H1 (cell line): ENCODE measurements at regions not wholly inside any gene's neighbourhood (a gene's known extent, or its start where the extent isn't known, plus 50 kb on each side); places are given as distances from the start of the nearest gene placed in this dataset.

Experiments used
- CTCF ChIA-PET: fragments of 300-600 bp; sonication (Branson Sonifier 250); formaldehyde crosslinking; loops from one replicate; lab custom pipeline; 2021; ENCODE audit not compliant: partially characterized antibody; lab: Charles Lee
- POLR2A ChIA-PET: fragments of 300-600 bp; sonication (Branson Sonifier 250); formaldehyde crosslinking; loops from one replicate; lab custom pipeline; 2021; ENCODE audit warnings: inconsistent platforms; ENCODE audit not compliant: partially characterized antibody; lab: Charles Lee
- DNase-seq, 2 experiments: peaks; one replicate each; pipeline versions ENCODE4 v3.0.0 to v3.0.0-alpha.2; 2010 to 2022; ENCODE audit warnings: low spot score in 2 of 2, low read depth in 1 of 2, mixed read lengths in 1 of 2
- FAIRE-seq: peaks from 2 replicates; lab custom pipeline; 2011; peaks lifted over from hg19 to GRCh38; lab: Jason Lieb, UNC
- H2AFZ ChIP-seq: 2 replicates; pipeline ENCODE4 v1.8.1; 2012; ENCODE audit warnings: low read length, inconsistent platforms
- H2AK5ac ChIP-seq: 2 replicates; pipeline ENCODE4 v1.6.1; 2013; ENCODE audit warnings: low read depth, low read length
- H2BK120ac ChIP-seq: replicated peaks from 2 replicates; pipeline ENCODE3; 2013; ENCODE audit warnings: low read depth, low read length, inconsistent platforms
- H2BK12ac ChIP-seq: 2 replicates; pipeline ENCODE4 v1.6.1; 2013; ENCODE audit warnings: low read depth, low read length
- H2BK15ac ChIP-seq: 2 replicates; pipeline ENCODE4 v1.6.1; 2013; ENCODE audit warnings: low read length
- H2BK20ac ChIP-seq: 2 replicates; pipeline ENCODE4 v1.6.1; 2013; ENCODE audit warnings: low read length
- H2BK5ac ChIP-seq: 2 replicates; pipeline ENCODE4 v1.6.1; 2013; ENCODE audit warnings: low read depth, low read length
- H3K14ac ChIP-seq: 2 replicates; pipeline ENCODE4 v1.6.1; 2013; ENCODE audit warnings: inconsistent platforms; ENCODE audit not compliant: insufficient read length
- H3K18ac ChIP-seq: 2 replicates; pipeline ENCODE4 v1.6.1; 2013; ENCODE audit warnings: low read length; ENCODE audit errors: extremely low read depth
- H3K23ac ChIP-seq: 2 replicates; pipeline ENCODE4 v1.6.1; 2013; ENCODE audit warnings: inconsistent platforms; ENCODE audit not compliant: insufficient read length
- H3K23me2 ChIP-seq: 2 replicates; pipeline ENCODE4 v1.6.1; 2013; ENCODE audit warnings: low read depth, low read length
- H3K27ac ChIP-seq: 2 replicates; pipeline ENCODE4 v1.6.1; 2011; ENCODE audit warnings: low read depth, low read length, inconsistent platforms
- H3K27me3 ChIP-seq, 4 experiments: replicated peaks in 1 of 4; 1 replicate in 1 of 4; 2 replicates in 3 of 4; pipeline versions ENCODE4 v1.6.1 to v1.8.1; 2011 to 2013; ENCODE audit warnings: low read length in 3 of 4, mild to moderate bottlenecking in 3 of 4, inconsistent platforms in 2 of 4, mixed read lengths in 2 of 4, moderate library complexity in 1 of 4; ENCODE audit not compliant: control insufficient read depth in 3 of 4, insufficient read depth in 3 of 4; ENCODE audit errors: extremely low read depth in 1 of 4
- H3K36me3 ChIP-seq, 4 experiments: 2 replicates each; pipeline versions ENCODE4 v1.6.1 to v1.8.1; 2011 to 2013; ENCODE audit warnings: mild to moderate bottlenecking in 4 of 4, low read length in 3 of 4, moderate library complexity in 2 of 4, control low read depth in 1 of 4, inconsistent platforms in 1 of 4; ENCODE audit not compliant: insufficient read depth in 4 of 4, control insufficient read depth in 2 of 4
- H3K4ac ChIP-seq: replicated peaks from 2 replicates; pipeline ENCODE3; 2013; ENCODE audit warnings: low read length, low read depth, mixed read lengths, inconsistent platforms; ENCODE audit not compliant: insufficient read length
- H3K4me1 ChIP-seq, 4 experiments: replicated peaks in 1 of 4; 1 replicate in 1 of 4; 2 replicates in 3 of 4; pipeline versions ENCODE4 v1.6.1 to v1.8.1; 2011 to 2013; ENCODE audit warnings: low read length in 3 of 4, inconsistent platforms in 2 of 4, mixed read lengths in 1 of 4; ENCODE audit not compliant: insufficient read depth in 4 of 4, control insufficient read depth in 3 of 4
- H3K4me2 ChIP-seq, 2 experiments: 2 replicates each; pipeline versions ENCODE4 v1.6.1 to v1.8.1; 2011 to 2013; ENCODE audit warnings: low read depth in 2 of 2, low read length in 2 of 2, control low read depth in 1 of 2, inconsistent platforms in 1 of 2, mild to moderate bottlenecking in 1 of 2; ENCODE audit not compliant: insufficient read depth in 1 of 2
- H3K4me3 ChIP-seq, 4 experiments: fragments of 200-600, 300-600 bp in 1 of 4; sonication (generic), shearing (Covaris generic), sonication (Bioruptor Twin) in 1 of 4; 2 replicates each; pipeline versions ENCODE4 v1.5.1 to v1.8.1; 2011 to 2016; ENCODE audit warnings: low read length in 4 of 4, low read depth in 3 of 4, control low read depth in 2 of 4, inconsistent platforms in 2 of 4, mild to moderate bottlenecking in 2 of 4, mixed read lengths in 1 of 4, moderate library complexity in 1 of 4; ENCODE audit not compliant: insufficient read depth in 2 of 4; ENCODE audit errors: extremely low read depth in 1 of 4
- H3K56ac ChIP-seq: replicated peaks from 2 replicates; pipeline ENCODE3; 2013; ENCODE audit warnings: low read depth, mild to moderate bottlenecking, mixed read lengths, low read length, inconsistent platforms; ENCODE audit not compliant: insufficient read length
- H3K79me1 ChIP-seq: 2 replicates; pipeline ENCODE4 v1.6.1; 2013; ENCODE audit warnings: low read depth, low read length, control low read depth
- H3K79me2 ChIP-seq, 2 experiments: 2 replicates each; pipeline versions ENCODE4 v1.6.1 to v1.8.1; 2012 to 2013; ENCODE audit warnings: low read length in 2 of 2, mild to moderate bottlenecking in 2 of 2, inconsistent platforms in 1 of 2; ENCODE audit not compliant: insufficient read depth in 2 of 2, control insufficient read depth in 1 of 2
- H3K9ac ChIP-seq, 4 experiments: replicated peaks in 1 of 4; 1 replicate in 1 of 4; 2 replicates in 3 of 4; pipeline versions ENCODE4 v1.6.1 to v1.8.1; 2011 to 2013; ENCODE audit warnings: low read depth in 3 of 4, low read length in 3 of 4, control low read depth in 2 of 4, mild to moderate bottlenecking in 2 of 4, moderate library complexity in 2 of 4, inconsistent platforms in 1 of 4; ENCODE audit errors: extremely low read depth in 1 of 4
- H3K9me3 ChIP-seq, 2 experiments: 2 replicates each; pipeline versions ENCODE4 v1.6.1 to v1.8.1; 2012 to 2013; ENCODE audit warnings: mild to moderate bottlenecking in 2 of 2, moderate library complexity in 2 of 2, control low read depth in 1 of 2, inconsistent platforms in 1 of 2, low read depth in 1 of 2, low read length in 1 of 2, mixed read lengths in 1 of 2; ENCODE audit not compliant: insufficient read depth in 2 of 2
- H4K20me1 ChIP-seq, 2 experiments: replicated peaks in 1 of 2; 2 replicates each; pipeline versions ENCODE3 to v1.8.1; 2011 to 2013; ENCODE audit warnings: inconsistent platforms in 2 of 2, low read length in 2 of 2, mild to moderate bottlenecking in 1 of 2; ENCODE audit not compliant: insufficient read depth in 2 of 2, control insufficient read depth in 1 of 2
- H4K5ac ChIP-seq: 2 replicates; pipeline ENCODE4 v1.6.1; 2013; ENCODE audit warnings: low read length, low read depth, mixed read lengths, inconsistent platforms; ENCODE audit not compliant: insufficient read length
- H4K8ac ChIP-seq: 2 replicates; pipeline ENCODE4 v1.8.0; 2013; ENCODE audit warnings: mild to moderate bottlenecking, moderate library complexity, low read length, inconsistent platforms; ENCODE audit not compliant: insufficient read depth; ENCODE audit errors: extremely low read depth
- H4K91ac ChIP-seq: replicated peaks from 2 replicates; pipeline ENCODE3; 2013; ENCODE audit warnings: low read length, mixed read lengths, inconsistent platforms; ENCODE audit not compliant: insufficient read length
- E2F6 ChIP-seq: IDR thresholded peaks from 2 replicates; pipeline ENCODE4 v1.6.1; 2012; ENCODE audit warnings: inconsistent platforms
- JUN ChIP-seq: IDR thresholded peaks from 2 replicates; pipeline ENCODE4 v1.6.1; 2011; ENCODE audit warnings: low read depth, mild to moderate bottlenecking, improper control_type of control experiment, low read length
- JUND ChIP-seq: IDR thresholded peaks from 2 replicates; pipeline ENCODE4 v1.6.1; 2011; ENCODE audit warnings: mild to moderate bottlenecking, improper control_type of control experiment, low read length
- SIX5 ChIP-seq: IDR thresholded peaks from 2 replicates; pipeline ENCODE4 v1.6.1; 2011; ENCODE audit warnings: mild to moderate bottlenecking, low read depth, low read length
- YY1 ChIP-seq: IDR thresholded peaks from 2 replicates; pipeline ENCODE4 v1.6.1; 2011; ENCODE audit warnings: low read depth, mild to moderate bottlenecking, low read length

DNA sequence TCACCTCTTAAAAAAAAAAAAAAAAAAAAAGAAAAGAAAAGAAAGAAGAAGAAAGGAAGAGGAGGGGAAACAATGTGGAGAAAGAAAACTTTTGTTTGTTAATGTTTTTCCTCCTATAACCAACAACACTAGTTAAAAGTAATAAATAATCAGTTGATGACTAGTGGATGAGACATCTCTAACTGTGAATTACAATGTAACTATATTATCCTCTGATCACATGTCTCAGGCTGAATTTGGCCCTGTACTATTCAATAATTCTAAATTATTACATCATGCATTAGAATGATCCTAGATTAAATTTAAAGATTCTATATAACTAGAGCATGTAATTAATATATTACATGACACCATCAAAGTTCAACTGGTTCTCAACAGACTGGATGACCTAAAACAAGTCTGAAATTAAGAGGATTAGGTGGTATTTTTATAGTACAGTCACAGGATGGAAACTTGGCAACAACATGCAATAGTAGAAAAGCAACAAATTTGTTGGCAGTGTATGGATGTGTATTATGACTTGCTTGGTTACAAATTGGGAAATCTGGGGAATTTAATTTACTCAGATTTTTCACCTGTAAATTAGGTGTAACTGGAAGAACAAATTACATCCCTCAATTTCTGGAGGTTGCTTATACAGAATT, 269.3 kb upstream of the SETBP1 start:
- H3K9me3 ChIP-seq: peaks cover 0 to 3% of the 10 kb centered on the region in 2 experiments; a peak in 1 of 4 replicates
- CTCF ChIA-PET: no interaction called here
- H2AK5ac ChIP-seq: no peak overlapping the region
- H2BK20ac ChIP-seq: no peak overlapping the region
- H3K79me1 ChIP-seq: no peaks in the 10 kb centered on the region
- H3K79me2 ChIP-seq: no peaks in the 10 kb centered on the region
- H4K5ac ChIP-seq: no peak overlapping the region
- FAIRE-seq (no peak), DNase-seq (no peak)
- H3K9ac ChIP-seq: no peak overlapping the region
- no peaks in the 10 kb centered on the region for H3K36me3 ChIP-seq
- H3K56ac ChIP-seq: no peak overlapping the region
- POLR2A ChIA-PET: no interaction called here
- no peak overlapping the region for H4K91ac ChIP-seq
- no peaks in the 10 kb centered on the region for H3K23me2 ChIP-seq
- no peak overlapping the region for H3K23ac ChIP-seq
- H3K27me3 ChIP-seq: no peaks in the 10 kb centered on the region
- H3K4me1 ChIP-seq: no peaks in the 10 kb centered on the region
- no peak overlapping the region for H2BK5ac ChIP-seq
- no peak overlapping the region for H2AFZ ChIP-seq
- no peak overlapping the region for H2BK120ac ChIP-seq
- no peak overlapping the region for H3K18ac ChIP-seq
- no peak overlapping the region for H3K4ac ChIP-seq
- no peak overlapping the region for H2BK15ac ChIP-seq
- H3K4me2 ChIP-seq: no peak overlapping the region
- no peak overlapping the region for H2BK12ac ChIP-seq
- no peak overlapping the region for H3K4me3 ChIP-seq
- no peak overlapping the region for H3K14ac ChIP-seq
- TF ChIP-seq YY1: no peak
- no peak for TF ChIP-seq JUN
- TF ChIP-seq SIX5: no peak
- no peak for TF ChIP-seq E2F6
- TF ChIP-seq JUND: no peak
- no peak overlapping the region for H4K8ac ChIP-seq
- no peak overlapping the region for H3K27ac ChIP-seq
- H4K20me1 ChIP-seq: no peaks in the 10 kb centered on the region
